Neuron (in vitro differentiated cells): ENCODE measurements at regions not wholly inside any gene's neighbourhood (a gene's known extent, or its start where the extent isn't known, plus 50 kb on each side); places are given as distances from the start of the nearest gene placed in this dataset.
"Not testable (repeated sequence)": the region's sequence is repeated elsewhere in the genome, so short reads cannot be mapped to it uniquely, and the experiment has no call there.

Experiments used
- H2AFZ ChIP-seq: one replicate; pipeline ENCODE4 v1.6.1; 2013; ENCODE audit warnings: low read depth, mild to moderate bottlenecking, inconsistent platforms, low read length, moderate library complexity
- H3K27me3 ChIP-seq: one replicate; pipeline ENCODE4 v1.6.1; 2013; ENCODE audit warnings: low read length; ENCODE audit not compliant: insufficient read depth
- H3K36me3 ChIP-seq: one replicate; pipeline ENCODE4 v1.6.1; 2013; ENCODE audit warnings: low read length; ENCODE audit not compliant: insufficient read depth
- H3K4me1 ChIP-seq: one replicate; pipeline ENCODE4 v1.6.1; 2013; ENCODE audit warnings: low read length; ENCODE audit not compliant: insufficient read depth
- H3K4me3 ChIP-seq: 2 replicates; pipeline ENCODE4 v1.5.1; 2013; ENCODE audit warnings: mild to moderate bottlenecking, low read length, moderate library complexity
- H3K9me3 ChIP-seq: one replicate; pipeline ENCODE4 v1.6.1; 2013; ENCODE audit warnings: low read length

GRCh38 chr16:86949116-86949515 lies 368.1 kb downstream of the C16orf95 start:
- no peaks in the 10 kb centered on the region for H3K27me3 ChIP-seq
- H3K4me3 ChIP-seq, result no peak overlapping the region
- no peak overlapping the region for H2AFZ ChIP-seq
- H3K4me1 ChIP-seq, result no peaks in the 10 kb centered on the region
- no peaks in the 10 kb centered on the region for H3K9me3 ChIP-seq
- no peaks in the 10 kb centered on the region for H3K36me3 ChIP-seq

- Histone ChIP-seq H3K4me3 (no peak overlapping the region), H3K9me3 (no peaks in the 10 kb centered on the region), H3K4me1 (no peaks in the 10 kb centered on the region), H3K36me3 (no peaks in the 10 kb centered on the region), H2AFZ (no peak overlapping the region), H3K27me3 (no peaks in the 10 kb centered on the region)
Measured at GRCh38 chr16:86949630-86950029, 367.6 kb downstream of the C16orf95 start.

GRCh38 chr16:86951041-86951822 lies 366.0 kb downstream of the C16orf95 start:
- Histone ChIP-seq H2AFZ (no peak overlapping the region), H3K9me3 (no peaks in the 10 kb centered on the region), H3K27me3 (no peaks in the 10 kb centered on the region), H3K4me3 (no peak overlapping the region), H3K4me1 (no peaks in the 10 kb centered on the region), H3K36me3 (no peaks in the 10 kb centered on the region)

GRCh38 chr16:86951831-86952598 lies 365.2 kb downstream of the C16orf95 start:
- Histone ChIP-seq H3K4me1 (no peaks in the 10 kb centered on the region), H2AFZ (no peak overlapping the region), H3K4me3 (no peak overlapping the region), H3K9me3 (no peaks in the 10 kb centered on the region), H3K36me3 (no peaks in the 10 kb centered on the region), H3K27me3 (no peaks in the 10 kb centered on the region)

- Histone ChIP-seq H3K27me3 (no peaks in the 10 kb centered on the region), H3K36me3 (no peaks in the 10 kb centered on the region), H3K4me3 (no peak overlapping the region), H2AFZ (no peak overlapping the region), H3K4me1 (no peaks in the 10 kb centered on the region), H3K9me3 (no peaks in the 10 kb centered on the region)
Measured at GRCh38 chr16:86952769-86953168, 364.4 kb downstream of the C16orf95 start.

- H3K27me3 ChIP-seq, result no peaks in the 10 kb centered on the region
- no peak overlapping the region for H3K4me3 ChIP-seq
- no peaks in the 10 kb centered on the region for H3K9me3 ChIP-seq
- no peaks in the 10 kb centered on the region for H3K4me1 ChIP-seq
- H3K36me3 ChIP-seq, result no peaks in the 10 kb centered on the region
- H2AFZ ChIP-seq, result no peak overlapping the region
Measured at GRCh38 chr16:86953631-86954391, 363.4 kb downstream of the C16orf95 start.

- H2AFZ ChIP-seq, result no peak overlapping the region
- no peaks in the 10 kb centered on the region for H3K9me3 ChIP-seq
- H3K4me3 ChIP-seq, result no peak overlapping the region
- H3K4me1 ChIP-seq, result no peaks in the 10 kb centered on the region
- H3K36me3 ChIP-seq, result no peaks in the 10 kb centered on the region
- no peaks in the 10 kb centered on the region for H3K27me3 ChIP-seq
Measured at GRCh38 chr16:86955136-86955855, 361.9 kb downstream of the C16orf95 start.

GRCh38 chr16:86956437-86956836 lies 360.8 kb downstream of the C16orf95 start:
- Histone ChIP-seq H3K4me3 (no peak overlapping the region), H3K36me3 (no peaks in the 10 kb centered on the region), H2AFZ (no peak overlapping the region), H3K27me3 (no peaks in the 10 kb centered on the region), H3K4me1 (no peaks in the 10 kb centered on the region), H3K9me3 (no peaks in the 10 kb centered on the region)

GRCh38 chr16:86957662-86958198 lies 359.5 kb downstream of the C16orf95 start:
- not testable (repeated sequence) for H3K27me3 ChIP-seq, H3K9me3 ChIP-seq, H3K36me3 ChIP-seq, H2AFZ ChIP-seq, H3K4me3 ChIP-seq, H3K4me1 ChIP-seq

GRCh38 chr16:86958423-86958822 lies 358.8 kb downstream of the C16orf95 start:
- no peaks in the 10 kb centered on the region for H3K36me3 ChIP-seq
- no peaks in the 10 kb centered on the region for H3K4me1 ChIP-seq
- no peaks in the 10 kb centered on the region for H3K9me3 ChIP-seq
- no peak overlapping the region for H3K4me3 ChIP-seq
- no peak overlapping the region for H2AFZ ChIP-seq
- H3K27me3 ChIP-seq, result peaks cover 3% of the 10 kb centered on the region

- no peaks in the 10 kb centered on the region for H3K9me3 ChIP-seq
- no peaks in the 10 kb centered on the region for H3K36me3 ChIP-seq
- H3K4me3 ChIP-seq, result no peak overlapping the region
- H2AFZ ChIP-seq, result no peak overlapping the region
- no peaks in the 10 kb centered on the region for H3K4me1 ChIP-seq
- H3K27me3 ChIP-seq, result peaks cover 3% of the 10 kb centered on the region
Measured at GRCh38 chr16:86959091-86959651, 358.0 kb downstream of the C16orf95 start.

- H3K4me1 ChIP-seq, result no peaks in the 10 kb centered on the region
- H2AFZ ChIP-seq, result no peak overlapping the region
- H3K4me3 ChIP-seq, result no peak overlapping the region
- no peaks in the 10 kb centered on the region for H3K9me3 ChIP-seq
- H3K36me3 ChIP-seq, result no peaks in the 10 kb centered on the region
- H3K27me3 ChIP-seq, result peaks cover 3% of the 10 kb centered on the region
Measured at GRCh38 chr16:86959729-86960128, 357.5 kb downstream of the C16orf95 start.
